ENCODE measurements at regions not wholly inside any gene's neighbourhood (a gene's known extent, or its start where the extent isn't known, plus 50 kb on each side); places are given as distances from the start of the nearest gene placed in this dataset.

DNA sequence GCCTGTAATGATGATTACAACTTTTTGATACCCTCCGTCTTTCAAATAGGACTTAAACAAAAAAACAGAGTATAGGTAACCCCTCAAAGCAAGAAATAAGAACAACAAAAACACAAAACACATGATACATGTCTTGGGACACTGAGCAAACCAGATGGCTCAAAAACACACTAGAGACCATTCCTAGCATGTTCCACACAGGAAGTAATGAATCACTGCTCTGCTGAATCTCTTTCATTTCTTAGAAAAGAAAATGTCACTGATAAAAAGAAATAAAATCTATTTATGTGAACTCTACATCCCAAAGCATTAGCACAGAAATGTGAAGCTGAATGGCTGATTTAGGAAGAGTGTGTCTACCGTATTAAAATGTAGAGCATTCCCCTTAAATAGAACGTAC, 134.5 kb upstream of the IL15 start:
- no peak for TF ChIP-seq SP1 (CRISPR knock-in tag; conservative IDR thresholded peaks at IDR 0.05)
- TF ChIP-seq, protein P1, sequence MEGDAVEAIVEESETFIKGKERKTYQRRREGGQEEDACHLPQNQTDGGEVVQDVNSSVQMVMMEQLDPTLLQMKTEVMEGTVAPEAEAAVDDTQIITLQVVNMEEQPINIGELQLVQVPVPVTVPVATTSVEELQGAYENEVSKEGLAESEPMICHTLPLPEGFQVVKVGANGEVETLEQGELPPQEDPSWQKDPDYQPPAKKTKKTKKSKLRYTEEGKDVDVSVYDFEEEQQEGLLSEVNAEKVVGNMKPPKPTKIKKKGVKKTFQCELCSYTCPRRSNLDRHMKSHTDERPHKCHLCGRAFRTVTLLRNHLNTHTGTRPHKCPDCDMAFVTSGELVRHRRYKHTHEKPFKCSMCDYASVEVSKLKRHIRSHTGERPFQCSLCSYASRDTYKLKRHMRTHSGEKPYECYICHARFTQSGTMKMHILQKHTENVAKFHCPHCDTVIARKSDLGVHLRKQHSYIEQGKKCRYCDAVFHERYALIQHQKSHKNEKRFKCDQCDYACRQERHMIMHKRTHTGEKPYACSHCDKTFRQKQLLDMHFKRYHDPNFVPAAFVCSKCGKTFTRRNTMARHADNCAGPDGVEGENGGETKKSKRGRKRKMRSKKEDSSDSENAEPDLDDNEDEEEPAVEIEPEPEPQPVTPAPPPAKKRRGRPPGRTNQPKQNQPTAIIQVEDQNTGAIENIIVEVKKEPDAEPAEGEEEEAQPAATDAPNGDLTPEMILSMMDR (IDR thresholded peaks at IDR 0.05): no peak
- TF ChIP-seq, protein P2, sequence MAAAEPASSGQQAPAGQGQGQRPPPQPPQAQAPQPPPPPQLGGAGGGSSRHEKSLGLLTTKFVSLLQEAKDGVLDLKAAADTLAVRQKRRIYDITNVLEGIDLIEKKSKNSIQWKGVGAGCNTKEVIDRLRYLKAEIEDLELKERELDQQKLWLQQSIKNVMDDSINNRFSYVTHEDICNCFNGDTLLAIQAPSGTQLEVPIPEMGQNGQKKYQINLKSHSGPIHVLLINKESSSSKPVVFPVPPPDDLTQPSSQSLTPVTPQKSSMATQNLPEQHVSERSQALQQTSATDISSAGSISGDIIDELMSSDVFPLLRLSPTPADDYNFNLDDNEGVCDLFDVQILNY (CRISPR knock-in tag; IDR thresholded peaks at IDR 0.05): no peak
- TF ChIP-seq, protein P3, sequence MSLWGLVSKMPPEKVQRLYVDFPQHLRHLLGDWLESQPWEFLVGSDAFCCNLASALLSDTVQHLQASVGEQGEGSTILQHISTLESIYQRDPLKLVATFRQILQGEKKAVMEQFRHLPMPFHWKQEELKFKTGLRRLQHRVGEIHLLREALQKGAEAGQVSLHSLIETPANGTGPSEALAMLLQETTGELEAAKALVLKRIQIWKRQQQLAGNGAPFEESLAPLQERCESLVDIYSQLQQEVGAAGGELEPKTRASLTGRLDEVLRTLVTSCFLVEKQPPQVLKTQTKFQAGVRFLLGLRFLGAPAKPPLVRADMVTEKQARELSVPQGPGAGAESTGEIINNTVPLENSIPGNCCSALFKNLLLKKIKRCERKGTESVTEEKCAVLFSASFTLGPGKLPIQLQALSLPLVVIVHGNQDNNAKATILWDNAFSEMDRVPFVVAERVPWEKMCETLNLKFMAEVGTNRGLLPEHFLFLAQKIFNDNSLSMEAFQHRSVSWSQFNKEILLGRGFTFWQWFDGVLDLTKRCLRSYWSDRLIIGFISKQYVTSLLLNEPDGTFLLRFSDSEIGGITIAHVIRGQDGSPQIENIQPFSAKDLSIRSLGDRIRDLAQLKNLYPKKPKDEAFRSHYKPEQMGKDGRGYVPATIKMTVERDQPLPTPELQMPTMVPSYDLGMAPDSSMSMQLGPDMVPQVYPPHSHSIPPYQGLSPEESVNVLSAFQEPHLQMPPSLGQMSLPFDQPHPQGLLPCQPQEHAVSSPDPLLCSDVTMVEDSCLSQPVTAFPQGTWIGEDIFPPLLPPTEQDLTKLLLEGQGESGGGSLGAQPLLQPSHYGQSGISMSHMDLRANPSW (CRISPR knock-in tag; conservative IDR thresholded peaks at IDR 0.05; ENCODE audit: low read depth): no peak
- TF ChIP-seq, protein P4, sequence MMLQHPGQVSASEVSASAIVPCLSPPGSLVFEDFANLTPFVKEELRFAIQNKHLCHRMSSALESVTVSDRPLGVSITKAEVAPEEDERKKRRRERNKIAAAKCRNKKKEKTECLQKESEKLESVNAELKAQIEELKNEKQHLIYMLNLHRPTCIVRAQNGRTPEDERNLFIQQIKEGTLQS (CRISPR knock-in tag; conservative IDR thresholded peaks at IDR 0.05): no peak
- no peak for TF ChIP-seq ELF4 (CRISPR knock-in tag; IDR thresholded peaks at IDR 0.05; ENCODE audit: low read depth)
- TF ChIP-seq ZNF317 (CRISPR knock-in tag; IDR thresholded peaks at IDR 0.05; ENCODE audit: borderline replicate concordance, low read depth): no peak
- TF ChIP-seq, protein P5, sequence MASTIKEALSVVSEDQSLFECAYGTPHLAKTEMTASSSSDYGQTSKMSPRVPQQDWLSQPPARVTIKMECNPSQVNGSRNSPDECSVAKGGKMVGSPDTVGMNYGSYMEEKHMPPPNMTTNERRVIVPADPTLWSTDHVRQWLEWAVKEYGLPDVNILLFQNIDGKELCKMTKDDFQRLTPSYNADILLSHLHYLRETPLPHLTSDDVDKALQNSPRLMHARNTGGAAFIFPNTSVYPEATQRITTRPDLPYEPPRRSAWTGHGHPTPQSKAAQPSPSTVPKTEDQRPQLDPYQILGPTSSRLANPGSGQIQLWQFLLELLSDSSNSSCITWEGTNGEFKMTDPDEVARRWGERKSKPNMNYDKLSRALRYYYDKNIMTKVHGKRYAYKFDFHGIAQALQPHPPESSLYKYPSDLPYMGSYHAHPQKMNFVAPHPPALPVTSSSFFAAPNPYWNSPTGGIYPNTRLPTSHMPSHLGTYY (CRISPR knock-in tag; IDR thresholded peaks at IDR 0.05): no peak
- no peak for TF ChIP-seq TEAD4 (CRISPR knock-in tag; IDR thresholded peaks at IDR 0.05)
- TF ChIP-seq, protein P6, sequence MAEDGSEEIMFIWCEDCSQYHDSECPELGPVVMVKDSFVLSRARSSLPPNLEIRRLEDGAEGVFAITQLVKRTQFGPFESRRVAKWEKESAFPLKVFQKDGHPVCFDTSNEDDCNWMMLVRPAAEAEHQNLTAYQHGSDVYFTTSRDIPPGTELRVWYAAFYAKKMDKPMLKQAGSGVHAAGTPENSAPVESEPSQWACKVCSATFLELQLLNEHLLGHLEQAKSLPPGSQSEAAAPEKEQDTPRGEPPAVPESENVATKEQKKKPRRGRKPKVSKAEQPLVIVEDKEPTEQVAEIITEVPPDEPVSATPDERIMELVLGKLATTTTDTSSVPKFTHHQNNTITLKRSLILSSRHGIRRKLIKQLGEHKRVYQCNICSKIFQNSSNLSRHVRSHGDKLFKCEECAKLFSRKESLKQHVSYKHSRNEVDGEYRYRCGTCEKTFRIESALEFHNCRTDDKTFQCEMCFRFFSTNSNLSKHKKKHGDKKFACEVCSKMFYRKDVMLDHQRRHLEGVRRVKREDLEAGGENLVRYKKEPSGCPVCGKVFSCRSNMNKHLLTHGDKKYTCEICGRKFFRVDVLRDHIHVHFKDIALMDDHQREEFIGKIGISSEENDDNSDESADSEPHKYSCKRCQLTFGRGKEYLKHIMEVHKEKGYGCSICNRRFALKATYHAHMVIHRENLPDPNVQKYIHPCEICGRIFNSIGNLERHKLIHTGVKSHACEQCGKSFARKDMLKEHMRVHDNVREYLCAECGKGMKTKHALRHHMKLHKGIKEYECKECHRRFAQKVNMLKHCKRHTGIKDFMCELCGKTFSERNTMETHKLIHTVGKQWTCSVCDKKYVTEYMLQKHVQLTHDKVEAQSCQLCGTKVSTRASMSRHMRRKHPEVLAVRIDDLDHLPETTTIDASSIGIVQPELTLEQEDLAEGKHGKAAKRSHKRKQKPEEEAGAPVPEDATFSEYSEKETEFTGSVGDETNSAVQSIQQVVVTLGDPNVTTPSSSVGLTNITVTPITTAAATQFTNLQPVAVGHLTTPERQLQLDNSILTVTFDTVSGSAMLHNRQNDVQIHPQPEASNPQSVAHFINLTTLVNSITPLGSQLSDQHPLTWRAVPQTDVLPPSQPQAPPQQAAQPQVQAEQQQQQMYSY (CRISPR knock-in tag; IDR thresholded peaks at IDR 0.05): no peak

All from WTC11 (cell line).